Natural killer cell (primary cell): ENCODE measurements at regions not wholly inside any gene's neighbourhood (a gene's known extent, or its start where the extent isn't known, plus 50 kb on each side); places are given as distances from the start of the nearest gene placed in this dataset.

ENCODE experiments used
- ATAC-seq, 3 donors: fragments of 150-1000 bp in 2 of 3; fragments of 200-7000 bp in 1 of 3; cut with Tn5 transposase; 1 replicate in 1 of 3; 2 replicates in 2 of 3; pipeline ENCODE4 v1.10.0; 2021; ENCODE audit warnings: mild to moderate bottlenecking in 2 of 3, moderate library complexity in 2 of 3
- DNase-seq, 2 donors: peaks; one replicate each; pipeline versions ENCODE4 v3.0.0 to v3.0.0-alpha.2; 2013 to 2021; ENCODE audit warnings: mixed read lengths in 1 of 2
- H3K27ac ChIP-seq: one replicate; pipeline ENCODE4 v1.5.1; 2013; ENCODE audit warnings: mild to moderate bottlenecking, low read length
- H3K27me3 ChIP-seq: one replicate; pipeline ENCODE4 v1.6.1; 2013; ENCODE audit warnings: low read length; ENCODE audit not compliant: control insufficient read depth, insufficient read depth
- H3K36me3 ChIP-seq: one replicate; pipeline ENCODE4 v1.6.1; 2013; ENCODE audit warnings: low read length; ENCODE audit not compliant: control insufficient read depth, insufficient read depth
- H3K4me1 ChIP-seq: one replicate; pipeline ENCODE4 v1.6.1; 2013; ENCODE audit warnings: low read length; ENCODE audit not compliant: control insufficient read depth, insufficient read depth
- H3K4me3 ChIP-seq: one replicate; pipeline ENCODE4 v1.5.1; 2013; ENCODE audit warnings: low read length
- H3K9me3 ChIP-seq: one replicate; pipeline ENCODE4 v1.6.1; 2013; ENCODE audit warnings: low read length; ENCODE audit not compliant: control insufficient read depth, insufficient read depth
- H3K27ac Mint-ChIP-seq, 2 donors: one replicate each; pipeline ENCODE4 v1.8.0; 2022; ENCODE audit warnings: mild to moderate bottlenecking in 2 of 2, mixed read lengths in 2 of 2, moderate library complexity in 1 of 2
- H3K27me3 Mint-ChIP-seq, 2 donors: one replicate each; pipeline ENCODE4 v1.8.0; 2022; ENCODE audit warnings: low read depth in 2 of 2, mixed read lengths in 2 of 2
- H3K36me3 Mint-ChIP-seq: one replicate; pipeline ENCODE4 v1.8.0; 2022; ENCODE audit warnings: mixed read lengths
- H3K4me1 Mint-ChIP-seq, 2 donors: one replicate each; pipeline ENCODE4 v1.8.0; 2022; ENCODE audit warnings: mixed read lengths in 2 of 2
- H3K4me3 Mint-ChIP-seq: one replicate; pipeline ENCODE4 v1.8.0; 2022; ENCODE audit warnings: mild to moderate bottlenecking, moderate library complexity, mixed read lengths
- H3K9me3 Mint-ChIP-seq, 2 donors: one replicate each; pipeline ENCODE4 v1.8.0; 2022; ENCODE audit warnings: mixed read lengths in 2 of 2
- WGBS: methylation state at CpG from one replicate; pipeline ENCODE4 v1.1.7; 2013; ENCODE audit warnings: missing lambda C conversion rate; ENCODE audit not compliant: insufficient coverage; 5-methylcytosine and 5-hydroxymethylcytosine counted together
- intact Hi-C: fragments of 100-400 bp; cut with micrococcal nuclease; formaldehyde crosslinking; loops from one replicate; pipeline ENCODE4 v1.14.2; 2022
- TF ChIP-seq, protein P1 (sequence below): fragments of 200-600 bp; IDR thresholded peaks from one replicate; pipeline ENCODE4 v1.8.0; 2022; ENCODE audit warnings: antibody characterized with exemption

DNA sequence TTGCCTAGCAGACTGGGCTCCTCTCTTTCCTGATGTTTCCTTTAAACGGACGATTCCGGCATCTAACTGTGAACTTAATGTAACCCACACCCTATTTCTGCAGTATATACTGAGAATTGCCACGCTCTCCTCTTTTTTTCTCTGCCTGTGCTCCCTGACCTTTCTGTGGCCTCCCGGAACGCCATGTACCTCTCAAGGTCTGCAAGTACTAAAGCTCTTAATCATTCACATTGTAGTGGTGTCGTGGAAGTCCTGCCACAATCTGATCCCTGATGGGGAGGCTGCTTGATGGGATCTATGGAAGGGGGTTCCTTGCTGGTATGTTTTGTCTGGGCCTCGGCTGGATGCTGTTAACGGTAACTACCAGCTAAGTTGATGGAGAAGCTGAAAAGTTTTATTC, 302.9 kb upstream of the EPHA5 start:
- intact Hi-C loops, result no loop called here
- WGBS, result 80% methylated on average over 8 of the region's 9 CpGs
- H3K36me3 ChIP-seq, result no peaks in the 10 kb centered on the region

DNA sequence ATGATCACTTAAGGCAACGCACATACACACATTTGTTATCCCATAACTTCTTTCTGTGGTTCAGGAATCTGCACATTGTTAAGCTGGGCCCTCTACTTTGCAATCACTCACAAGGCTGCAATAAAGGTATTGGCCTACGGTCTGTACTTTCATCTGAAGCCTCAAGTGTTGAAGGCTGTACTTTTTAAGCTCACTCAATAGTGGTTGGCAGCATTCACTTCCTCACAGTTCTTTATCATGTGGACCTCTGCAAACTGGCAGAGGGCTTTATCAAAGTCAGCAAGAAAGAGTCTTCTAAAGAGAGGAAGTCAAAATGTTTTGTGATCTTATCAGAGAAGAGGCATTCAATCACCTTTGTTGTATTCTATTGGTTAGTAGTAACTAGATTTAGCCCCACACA, 301.4 kb upstream of the EPHA5 start:
- no peaks in the 10 kb centered on the region for H3K27me3 ChIP-seq
- H3K9me3 ChIP-seq, result no peaks in the 10 kb centered on the region
- no peak for DNase-seq
- Mint-ChIP-seq H3K27me3 (no peaks in the 10 kb centered on the region), H3K4me1 (no peaks in the 10 kb centered on the region), H3K27ac (no peak overlapping the region), H3K4me3 (no peak overlapping the region), H3K9me3 (peaks cover 7 to 12% of the 10 kb centered on the region in 2 donors), H3K36me3 (no peaks in the 10 kb centered on the region)
- no peak for ATAC-seq
- TF ChIP-seq, protein P1, sequence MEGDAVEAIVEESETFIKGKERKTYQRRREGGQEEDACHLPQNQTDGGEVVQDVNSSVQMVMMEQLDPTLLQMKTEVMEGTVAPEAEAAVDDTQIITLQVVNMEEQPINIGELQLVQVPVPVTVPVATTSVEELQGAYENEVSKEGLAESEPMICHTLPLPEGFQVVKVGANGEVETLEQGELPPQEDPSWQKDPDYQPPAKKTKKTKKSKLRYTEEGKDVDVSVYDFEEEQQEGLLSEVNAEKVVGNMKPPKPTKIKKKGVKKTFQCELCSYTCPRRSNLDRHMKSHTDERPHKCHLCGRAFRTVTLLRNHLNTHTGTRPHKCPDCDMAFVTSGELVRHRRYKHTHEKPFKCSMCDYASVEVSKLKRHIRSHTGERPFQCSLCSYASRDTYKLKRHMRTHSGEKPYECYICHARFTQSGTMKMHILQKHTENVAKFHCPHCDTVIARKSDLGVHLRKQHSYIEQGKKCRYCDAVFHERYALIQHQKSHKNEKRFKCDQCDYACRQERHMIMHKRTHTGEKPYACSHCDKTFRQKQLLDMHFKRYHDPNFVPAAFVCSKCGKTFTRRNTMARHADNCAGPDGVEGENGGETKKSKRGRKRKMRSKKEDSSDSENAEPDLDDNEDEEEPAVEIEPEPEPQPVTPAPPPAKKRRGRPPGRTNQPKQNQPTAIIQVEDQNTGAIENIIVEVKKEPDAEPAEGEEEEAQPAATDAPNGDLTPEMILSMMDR, result no peak
- no peaks in the 10 kb centered on the region for H3K36me3 ChIP-seq
- no peak overlapping the region for H3K4me3 ChIP-seq
- intact Hi-C loops, result no loop called here
- WGBS, result 49% methylated on average over 2 of the region's 2 CpGs
- H3K4me1 ChIP-seq, result no peaks in the 10 kb centered on the region
- H3K27ac ChIP-seq, result no peak overlapping the region

More for the DNA sequence above, 302.9 kb upstream of the EPHA5 start:
- Mint-ChIP-seq H3K27ac (no peak overlapping the region), H3K9me3 (peaks cover 7 to 12% of the 10 kb centered on the region in 2 donors), H3K36me3 (no peaks in the 10 kb centered on the region), H3K4me3 (no peak overlapping the region), H3K4me1 (no peaks in the 10 kb centered on the region), H3K27me3 (no peaks in the 10 kb centered on the region)
- ATAC-seq (no peak), DNase-seq (no peak)
- H3K4me1 ChIP-seq, result no peaks in the 10 kb centered on the region
- peaks cover 6% of the 10 kb centered on the region for H3K9me3 ChIP-seq
- no peaks in the 10 kb centered on the region for H3K27me3 ChIP-seq
- no peak overlapping the region for H3K27ac ChIP-seq
- H3K4me3 ChIP-seq, result no peak overlapping the region
- TF ChIP-seq, protein P1, result no peak

DNA sequence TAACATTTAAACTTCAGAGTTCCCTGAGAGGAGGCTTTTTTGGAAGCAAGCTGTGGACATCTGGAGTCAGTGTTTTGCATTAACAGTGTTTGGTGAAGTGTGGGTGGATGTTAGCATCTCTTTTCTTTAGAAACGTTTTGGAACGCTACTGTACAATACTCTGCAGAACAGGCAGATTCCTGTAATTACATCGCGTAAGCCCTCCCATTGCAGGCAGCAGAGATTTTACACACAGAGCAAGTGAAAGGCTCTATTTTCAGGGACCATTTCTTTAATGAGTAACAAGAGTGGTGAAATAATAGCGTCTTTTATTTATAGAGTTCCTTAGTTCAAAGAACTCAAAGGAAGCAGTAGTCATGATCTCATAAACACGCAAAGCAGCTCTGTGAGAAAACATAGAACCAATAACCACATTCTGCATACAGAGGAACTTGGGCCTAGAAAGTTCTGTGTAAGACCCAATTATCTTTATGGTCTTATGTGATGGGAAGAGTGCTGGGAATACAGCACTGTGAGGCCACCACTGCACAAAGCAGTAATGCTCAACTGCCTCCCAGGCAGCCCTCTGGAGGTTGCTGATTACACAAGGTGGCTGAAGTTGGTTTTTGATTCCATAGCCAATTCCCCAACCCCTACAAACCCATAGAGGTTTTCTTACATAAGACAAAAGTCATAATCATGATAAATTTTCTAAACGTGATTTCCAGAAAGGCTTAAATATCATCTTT, 298.7 kb upstream of the EPHA5 start:
- no peaks in the 10 kb centered on the region for H3K27me3 Mint-ChIP-seq
- no peak overlapping the region for H3K4me3 ChIP-seq
- no peak overlapping the region for H3K4me3 Mint-ChIP-seq
- H3K4me1 ChIP-seq, result no peaks in the 10 kb centered on the region
- no peaks in the 10 kb centered on the region for H3K9me3 ChIP-seq
- no peak overlapping the region for H3K27ac Mint-ChIP-seq
- DNase-seq (no peak), ATAC-seq (no peak)
- H3K36me3 ChIP-seq, result no peaks in the 10 kb centered on the region
- intact Hi-C loops, result no loop called here
- peaks cover 5 to 7% of the 10 kb centered on the region in 2 donors for H3K9me3 Mint-ChIP-seq
- H3K36me3 Mint-ChIP-seq, result no peaks in the 10 kb centered on the region
- no peaks in the 10 kb centered on the region for H3K27me3 ChIP-seq
- TF ChIP-seq, protein P1, result no peak
- WGBS, result 84% methylated on average over 5 of the region's 7 CpGs
- no peaks in the 10 kb centered on the region for H3K4me1 Mint-ChIP-seq
- H3K27ac ChIP-seq, result no peak overlapping the region

DNA sequence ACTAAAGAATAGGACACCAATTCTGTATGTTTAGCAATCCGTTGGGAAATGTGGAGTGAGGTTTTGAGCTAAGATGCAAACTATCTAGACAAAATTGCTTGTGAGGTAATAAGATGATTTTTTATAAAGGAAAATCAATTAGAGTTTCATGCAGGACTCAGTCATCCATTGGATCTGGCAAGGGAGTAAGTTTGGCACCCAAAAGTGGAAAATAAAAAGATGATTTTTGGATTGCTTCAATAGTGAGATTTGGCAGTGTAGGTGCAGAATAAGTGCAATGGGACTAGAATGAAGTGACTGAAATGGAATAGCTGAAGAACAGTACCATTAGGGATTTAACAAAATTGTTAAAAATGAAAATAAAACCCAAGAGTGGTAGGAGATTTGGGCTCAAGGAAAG, 290.5 kb upstream of the EPHA5 start:
- no peak overlapping the region for H3K27ac ChIP-seq
- no peaks in the 10 kb centered on the region for H3K9me3 ChIP-seq
- Mint-ChIP-seq H3K36me3 (no peaks in the 10 kb centered on the region), H3K4me3 (no peak overlapping the region), H3K27me3 (no peaks in the 10 kb centered on the region), H3K9me3 (peaks cover 17 to 20% of the 10 kb centered on the region in 2 donors), H3K4me1 (no peaks in the 10 kb centered on the region), H3K27ac (no peak overlapping the region)
- TF ChIP-seq, protein P1, result no peak
- H3K27me3 ChIP-seq, result no peaks in the 10 kb centered on the region
- ATAC-seq (no peak), DNase-seq (no peak)
- no peaks in the 10 kb centered on the region for H3K36me3 ChIP-seq
- H3K4me3 ChIP-seq, result no peak overlapping the region
- WGBS, result 53% methylated on average over 1 of the region's 1 CpG
- no peaks in the 10 kb centered on the region for H3K4me1 ChIP-seq
- intact Hi-C loops, result no loop called here
